ENCODE measurements at regions not wholly inside any gene's neighbourhood (a gene's known extent, or its start where the extent isn't known, plus 50 kb on each side); places are given as distances from the start of the nearest gene placed in this dataset.

- no peak for TF ChIP-seq CTCF (tag by site-specific recombination; IDR thresholded peaks at IDR 0.05)
- TF ChIP-seq YY1 (tag by site-specific recombination; IDR thresholded peaks at IDR 0.05), result no peak
- TF ChIP-seq ATF2 (tag by site-specific recombination; IDR thresholded peaks at IDR 0.05; ENCODE audit: low read depth), result no peak
These were observed 502.6 kb downstream of the HAPSTR1 start for GRCh38 chr16:9594047-9594446.
